Lower leg skin (tissue), 3 donors: ENCODE measurements at regions not wholly inside any gene's neighbourhood (a gene's known extent, or its start where the extent isn't known, plus 50 kb on each side); places are given as distances from the start of the nearest gene placed in this dataset.

ENCODE experiments used
- POLR2A ChIP-seq, 2 donors: fragments of 450-650 bp; IDR thresholded peaks; one replicate each; pipeline ENCODE4 v1.6.1; 2016 to 2017; ENCODE audit warnings: antibody characterized with exemption in 2 of 2, mild to moderate bottlenecking in 1 of 2, moderate library complexity in 1 of 2
- TF ChIP-seq, protein P1 (sequence below), 3 donors: fragments of 450-650 bp; IDR thresholded peaks; one replicate each; pipeline ENCODE4 v1.5.1; 2016; ENCODE audit warnings: antibody characterized with exemption in 3 of 3, mild to moderate bottlenecking in 3 of 3, moderate library complexity in 2 of 3

GRCh38 chr10:10346390-10347150, 671.1 kb upstream of the CELF2 start:
- TF ChIP-seq POLR2A (IDR thresholded peaks at IDR 0.05), result no peak
- TF ChIP-seq, protein P1, sequence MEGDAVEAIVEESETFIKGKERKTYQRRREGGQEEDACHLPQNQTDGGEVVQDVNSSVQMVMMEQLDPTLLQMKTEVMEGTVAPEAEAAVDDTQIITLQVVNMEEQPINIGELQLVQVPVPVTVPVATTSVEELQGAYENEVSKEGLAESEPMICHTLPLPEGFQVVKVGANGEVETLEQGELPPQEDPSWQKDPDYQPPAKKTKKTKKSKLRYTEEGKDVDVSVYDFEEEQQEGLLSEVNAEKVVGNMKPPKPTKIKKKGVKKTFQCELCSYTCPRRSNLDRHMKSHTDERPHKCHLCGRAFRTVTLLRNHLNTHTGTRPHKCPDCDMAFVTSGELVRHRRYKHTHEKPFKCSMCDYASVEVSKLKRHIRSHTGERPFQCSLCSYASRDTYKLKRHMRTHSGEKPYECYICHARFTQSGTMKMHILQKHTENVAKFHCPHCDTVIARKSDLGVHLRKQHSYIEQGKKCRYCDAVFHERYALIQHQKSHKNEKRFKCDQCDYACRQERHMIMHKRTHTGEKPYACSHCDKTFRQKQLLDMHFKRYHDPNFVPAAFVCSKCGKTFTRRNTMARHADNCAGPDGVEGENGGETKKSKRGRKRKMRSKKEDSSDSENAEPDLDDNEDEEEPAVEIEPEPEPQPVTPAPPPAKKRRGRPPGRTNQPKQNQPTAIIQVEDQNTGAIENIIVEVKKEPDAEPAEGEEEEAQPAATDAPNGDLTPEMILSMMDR (IDR thresholded peaks at IDR 0.05), result no peak
